Endothelial cell of umbilical vein (primary cell): ENCODE measurements at regions not wholly inside any gene's neighbourhood (a gene's known extent, or its start where the extent isn't known, plus 50 kb on each side); places are given as distances from the start of the nearest gene placed in this dataset.

Experiments used
- EZH2 ChIP-seq: IDR thresholded peaks from 2 replicates; pipeline ENCODE4 v1.6.1; 2012; ENCODE audit warnings: borderline replicate concordance, low read depth, mild to moderate bottlenecking, moderate library complexity, low read length, inconsistent platforms; ENCODE audit not compliant: severe bottlenecking
- FOS ChIP-seq: IDR thresholded peaks from 2 replicates; pipeline ENCODE4 v1.6.1; 2011; ENCODE audit warnings: mild to moderate bottlenecking, low read length, moderate library complexity, borderline replicate concordance; ENCODE audit not compliant: insufficient read depth
- MYC ChIP-seq: IDR thresholded peaks from one replicate; pipeline ENCODE4 v1.6.1; 2011; ENCODE audit warnings: mild to moderate bottlenecking, low read depth, low read length
- POLR2A ChIP-seq: IDR thresholded peaks from 2 replicates; pipeline ENCODE4 v1.6.1; 2012; ENCODE audit warnings: low read depth, mild to moderate bottlenecking, control low read depth, low read length
- POLR2AphosphoS5 ChIP-seq: IDR thresholded peaks from 2 replicates; pipeline ENCODE4 v1.6.1; 2012; ENCODE audit warnings: low read depth, mild to moderate bottlenecking, control low read depth, low read length, moderate library complexity; ENCODE audit not compliant: insufficient read depth
- TF ChIP-seq, protein P1 (sequence below), 2 donors: IDR thresholded peaks; 1 replicate in 1 of 2; 2 replicates in 1 of 2; pipeline ENCODE4 v1.5.1; 2011; ENCODE audit warnings: low read length in 2 of 2, mild to moderate bottlenecking in 2 of 2, moderate library complexity in 2 of 2, control low read depth in 1 of 2, inconsistent platforms in 1 of 2, low read depth in 1 of 2; ENCODE audit not compliant: insufficient read depth in 1 of 2; ENCODE audit errors: extremely low read depth in 1 of 2
- TF ChIP-seq, protein P2 (sequence below): IDR thresholded peaks from 2 replicates; pipeline ENCODE4 v1.6.1; 2011; ENCODE audit not compliant: insufficient read depth, insufficient read length

DNA sequence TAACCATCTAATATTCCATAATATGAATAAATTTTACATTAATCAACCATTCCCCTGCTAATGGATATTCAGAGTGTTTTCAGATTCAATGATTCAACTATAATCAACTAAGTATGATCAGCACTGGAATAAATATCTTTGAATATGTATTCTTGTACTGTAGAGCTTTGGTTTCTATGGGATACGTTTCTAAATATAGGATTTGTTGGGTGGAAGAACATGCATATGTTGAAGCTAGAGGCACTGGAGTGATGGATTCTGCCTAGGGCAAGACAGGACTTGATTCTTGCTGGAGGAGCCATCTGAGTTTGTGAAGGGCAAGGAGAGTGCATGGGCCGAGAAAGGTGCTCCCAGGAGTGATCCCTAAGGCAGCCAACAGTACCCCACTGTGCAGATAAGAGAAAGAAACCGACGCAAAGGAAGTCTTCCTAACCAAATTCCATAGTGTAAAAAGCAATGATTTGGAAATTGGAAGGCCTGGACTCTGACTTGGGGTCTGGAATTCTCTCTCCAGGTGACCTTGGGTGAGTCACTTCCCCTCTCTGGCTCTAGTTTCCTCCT, 418.7 kb downstream of the PREX1 start:
- TF ChIP-seq, protein P1, sequence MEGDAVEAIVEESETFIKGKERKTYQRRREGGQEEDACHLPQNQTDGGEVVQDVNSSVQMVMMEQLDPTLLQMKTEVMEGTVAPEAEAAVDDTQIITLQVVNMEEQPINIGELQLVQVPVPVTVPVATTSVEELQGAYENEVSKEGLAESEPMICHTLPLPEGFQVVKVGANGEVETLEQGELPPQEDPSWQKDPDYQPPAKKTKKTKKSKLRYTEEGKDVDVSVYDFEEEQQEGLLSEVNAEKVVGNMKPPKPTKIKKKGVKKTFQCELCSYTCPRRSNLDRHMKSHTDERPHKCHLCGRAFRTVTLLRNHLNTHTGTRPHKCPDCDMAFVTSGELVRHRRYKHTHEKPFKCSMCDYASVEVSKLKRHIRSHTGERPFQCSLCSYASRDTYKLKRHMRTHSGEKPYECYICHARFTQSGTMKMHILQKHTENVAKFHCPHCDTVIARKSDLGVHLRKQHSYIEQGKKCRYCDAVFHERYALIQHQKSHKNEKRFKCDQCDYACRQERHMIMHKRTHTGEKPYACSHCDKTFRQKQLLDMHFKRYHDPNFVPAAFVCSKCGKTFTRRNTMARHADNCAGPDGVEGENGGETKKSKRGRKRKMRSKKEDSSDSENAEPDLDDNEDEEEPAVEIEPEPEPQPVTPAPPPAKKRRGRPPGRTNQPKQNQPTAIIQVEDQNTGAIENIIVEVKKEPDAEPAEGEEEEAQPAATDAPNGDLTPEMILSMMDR (IDR thresholded peaks at IDR 0.05; ENCODE audit: extremely low read depth in 1 of 2, insufficient read depth in 1 of 2, low read depth in 1 of 2, low read length in 2 of 2) = no peak
- no peak for TF ChIP-seq POLR2AphosphoS5
- TF ChIP-seq POLR2A = no peak
- TF ChIP-seq EZH2 = no peak
- TF ChIP-seq, protein P2, sequence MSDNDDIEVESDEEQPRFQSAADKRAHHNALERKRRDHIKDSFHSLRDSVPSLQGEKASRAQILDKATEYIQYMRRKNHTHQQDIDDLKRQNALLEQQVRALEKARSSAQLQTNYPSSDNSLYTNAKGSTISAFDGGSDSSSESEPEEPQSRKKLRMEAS = no peak
- no peak for TF ChIP-seq FOS
- no peak for TF ChIP-seq MYC
